HCT116 (cell line): ENCODE measurements at regions not wholly inside any gene's neighbourhood (a gene's known extent, or its start where the extent isn't known, plus 50 kb on each side); places are given as distances from the start of the nearest gene placed in this dataset.

Source experiments
- ATF3 ChIP-seq: IDR thresholded peaks from 2 replicates; pipeline ENCODE4 v1.6.1; 2012
- CEBPB ChIP-seq: IDR thresholded peaks from 2 replicates; pipeline ENCODE4 v1.6.1; 2012; ENCODE audit warnings: low read depth
- TF ChIP-seq, protein P1 (sequence below): IDR thresholded peaks from 2 replicates; pipeline ENCODE4 v1.6.1; 2012

GRCh38 chr20:6940048-6940447, 172.6 kb downstream of the BMP2 start:
- TF ChIP-seq, protein P1, sequence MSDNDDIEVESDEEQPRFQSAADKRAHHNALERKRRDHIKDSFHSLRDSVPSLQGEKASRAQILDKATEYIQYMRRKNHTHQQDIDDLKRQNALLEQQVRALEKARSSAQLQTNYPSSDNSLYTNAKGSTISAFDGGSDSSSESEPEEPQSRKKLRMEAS, result no peak
- TF ChIP-seq CEBPB (no peak), ATF3 (no peak)
